H9 (cell line): ENCODE measurements at regions not wholly inside any gene's neighbourhood (a gene's known extent, or its start where the extent isn't known, plus 50 kb on each side); places are given as distances from the start of the nearest gene placed in this dataset.

ENCODE experiments used
- DNase-seq: peaks from one replicate; pipeline ENCODE4 v3.0.0-alpha.2; 2017
- H2AFZ ChIP-seq: one replicate; pipeline ENCODE4 v1.6.1; 2013; ENCODE audit warnings: mild to moderate bottlenecking, low read length, control low read depth, moderate library complexity
- H2AK5ac ChIP-seq: 2 replicates; pipeline ENCODE4 v1.6.1; 2013; ENCODE audit warnings: low read length, control low read depth, mixed read lengths; ENCODE audit not compliant: insufficient read length
- H2BK120ac ChIP-seq: one replicate; pipeline ENCODE4 v1.6.1; 2013; ENCODE audit warnings: low read depth, mild to moderate bottlenecking, low read length, control low read depth, inconsistent platforms; ENCODE audit not compliant: poor library complexity, severe bottlenecking
- H2BK12ac ChIP-seq: 2 replicates; pipeline ENCODE4 v1.6.1; 2013; ENCODE audit warnings: low read length, control low read depth, mixed read lengths, low read depth; ENCODE audit not compliant: insufficient read length
- H2BK15ac ChIP-seq: 2 replicates; pipeline ENCODE4 v1.6.1; 2013; ENCODE audit warnings: low read depth, low read length, control low read depth
- H2BK20ac ChIP-seq: one replicate; pipeline ENCODE4 v1.6.1; 2013; ENCODE audit warnings: low read depth, mild to moderate bottlenecking, low read length, control low read depth, inconsistent platforms; ENCODE audit not compliant: poor library complexity, severe bottlenecking
- H2BK5ac ChIP-seq: 2 replicates; pipeline ENCODE4 v1.6.1; 2013; ENCODE audit warnings: low read length, control low read depth, mixed read lengths; ENCODE audit not compliant: insufficient read length
- H3K14ac ChIP-seq: 2 replicates; pipeline ENCODE4 v1.6.1; 2013; ENCODE audit warnings: low read length, control low read depth; ENCODE audit not compliant: insufficient read depth
- H3K18ac ChIP-seq: 2 replicates; pipeline ENCODE4 v1.6.1; 2013; ENCODE audit warnings: low read depth, mild to moderate bottlenecking, mixed read lengths, low read length, control low read depth; ENCODE audit not compliant: insufficient read length
- H3K23ac ChIP-seq: 2 replicates; pipeline ENCODE4 v1.6.1; 2013; ENCODE audit warnings: low read length, control low read depth, mixed read lengths, low read depth; ENCODE audit not compliant: insufficient read length
- H3K23me2 ChIP-seq: 2 replicates; pipeline ENCODE4 v1.6.1; 2013; ENCODE audit warnings: low read depth, mild to moderate bottlenecking, mixed read lengths, low read length, control low read depth; ENCODE audit not compliant: insufficient read length, poor library complexity, severe bottlenecking
- H3K27ac ChIP-seq: 2 replicates; pipeline ENCODE4 v1.5.1; 2013; ENCODE audit warnings: low read length, control low read depth, mixed read lengths, low read depth; ENCODE audit not compliant: insufficient read length
- H3K27me3 ChIP-seq: 2 replicates; pipeline ENCODE4 v1.6.1; 2013; ENCODE audit warnings: low read length, control low read depth, inconsistent platforms; ENCODE audit not compliant: insufficient read depth
- H3K4ac ChIP-seq: 2 replicates; pipeline ENCODE4 v1.6.1; 2013; ENCODE audit warnings: low read depth, mild to moderate bottlenecking, control low read depth, inconsistent platforms, low read length, moderate library complexity
- H3K4me1 ChIP-seq: 2 replicates; pipeline ENCODE4 v1.6.1; 2013; ENCODE audit warnings: low read length, control low read depth, inconsistent platforms; ENCODE audit not compliant: insufficient read depth
- H3K4me2 ChIP-seq: 2 replicates; pipeline ENCODE4 v1.6.1; 2013; ENCODE audit warnings: low read length, control low read depth, mixed read lengths; ENCODE audit not compliant: insufficient read length, insufficient read depth
- H3K56ac ChIP-seq: 2 replicates; pipeline ENCODE4 v1.6.1; 2013; ENCODE audit warnings: low read depth, mild to moderate bottlenecking, mixed read lengths, low read length, control low read depth; ENCODE audit not compliant: insufficient read length
- H3K79me1 ChIP-seq: 2 replicates; pipeline ENCODE4 v1.6.1; 2013; ENCODE audit warnings: low read depth, mild to moderate bottlenecking, moderate library complexity, low read length, control low read depth, inconsistent platforms; ENCODE audit not compliant: insufficient read depth, poor library complexity, severe bottlenecking
- H3K79me2 ChIP-seq: 2 replicates; pipeline ENCODE4 v1.6.1; 2013; ENCODE audit warnings: low read length, control low read depth, inconsistent platforms; ENCODE audit not compliant: insufficient read depth
- H3K9ac ChIP-seq: 2 replicates; pipeline ENCODE4 v1.6.1; 2013; ENCODE audit warnings: low read length, control low read depth, mixed read lengths; ENCODE audit not compliant: insufficient read length; ENCODE audit errors: extremely low read depth
- H3K9me3 ChIP-seq: one replicate; pipeline ENCODE4 v1.6.1; 2013; ENCODE audit warnings: low read depth, low read length, inconsistent platforms; ENCODE audit not compliant: control insufficient read depth
- H3T11ph ChIP-seq: one replicate; pipeline ENCODE4 v1.6.1; 2013; ENCODE audit warnings: mild to moderate bottlenecking, low read length, control low read depth, inconsistent platforms
- H4K20me1 ChIP-seq: one replicate; pipeline ENCODE4 v1.6.1; 2013; ENCODE audit not compliant: control insufficient read depth, insufficient read length, insufficient read depth
- H4K5ac ChIP-seq: 2 replicates; pipeline ENCODE4 v1.6.1; 2013; ENCODE audit warnings: low read depth, mild to moderate bottlenecking, mixed read lengths, low read length, control low read depth; ENCODE audit not compliant: insufficient read length
- H4K8ac ChIP-seq: replicated peaks from 2 replicates; pipeline ENCODE4 v1.6.1; 2013; ENCODE audit warnings: low read length, control low read depth, mixed read lengths, low read depth; ENCODE audit not compliant: insufficient read length
- H4K91ac ChIP-seq: 2 replicates; pipeline ENCODE4 v1.6.1; 2013; ENCODE audit warnings: low read depth, mild to moderate bottlenecking, moderate library complexity, mixed read lengths, low read length, control low read depth; ENCODE audit not compliant: insufficient read length
- H3K27ac Mint-ChIP-seq, 3 experiments: 2 replicates in 2 of 3; 3 replicates in 1 of 3; pipeline ENCODE4 v1.8.0; 2020 to 2021; ENCODE audit warnings: mixed read lengths in 3 of 3, mild to moderate bottlenecking in 1 of 3, moderate library complexity in 1 of 3
- H3K27me3 Mint-ChIP-seq: 2 replicates; pipeline ENCODE4 v1.8.0; 2021; ENCODE audit warnings: low read depth, mild to moderate bottlenecking, moderate library complexity, mixed read lengths
- H3K36me3 Mint-ChIP-seq, 3 experiments: 2 replicates in 2 of 3; 3 replicates in 1 of 3; pipeline ENCODE4 v1.8.0; 2020 to 2021; ENCODE audit warnings: low read depth in 3 of 3, mixed read lengths in 3 of 3; ENCODE audit not compliant: insufficient read depth in 1 of 3
- H3K4me1 Mint-ChIP-seq, 2 experiments: 2 replicates each; pipeline ENCODE4 v1.8.0; 2020; ENCODE audit warnings: mixed read lengths in 2 of 2
- H3K4me3 Mint-ChIP-seq, 2 experiments: 2 replicates in 1 of 2; 3 replicates in 1 of 2; pipeline ENCODE4 v1.8.0; 2020 to 2021; ENCODE audit warnings: mild to moderate bottlenecking in 2 of 2, mixed read lengths in 2 of 2, moderate library complexity in 1 of 2
- H3K9me3 Mint-ChIP-seq, 2 experiments: 2 replicates in 1 of 2; 3 replicates in 1 of 2; pipeline ENCODE4 v1.8.0; 2020; ENCODE audit warnings: mild to moderate bottlenecking in 2 of 2, mixed read lengths in 2 of 2, moderate library complexity in 1 of 2
- CTCF ChIP-seq: fragments of 200-600 bp; sonication (generic); conservative IDR thresholded peaks from 3 replicates; pipeline ENCODE4 v1.8.0; 2021; ENCODE audit warnings: antibody characterized with exemption, mild to moderate bottlenecking
- WGBS: extraction: QIAGEN DNeasy Blood & Tissue Kit; methylation state at CpG from one replicate; pipeline ENCODE4 v1.1.7; 2013; ENCODE audit warnings: missing lambda C conversion rate, low lambda C conversion rate, mixed read lengths; ENCODE audit not compliant: insufficient read length; ENCODE audit errors: extremely low coverage; 5-methylcytosine and 5-hydroxymethylcytosine counted together

- DNase-seq, result no peak
- Histone ChIP-seq H2BK12ac (no peak overlapping the region), H3K4me1 (peaks cover 4% of the 10 kb centered on the region; the same call in 1 of the 2 replicates), H3K4me2 (no peak overlapping the region), H3K23me2 (no peaks in the 10 kb centered on the region), H2BK20ac (no peak overlapping the region), H3K23ac (no peak overlapping the region), H3T11ph (no peak overlapping the region), H4K20me1 (no peaks in the 10 kb centered on the region), H3K9ac (no peak overlapping the region), H2BK15ac (no peak overlapping the region), H2AFZ (no peak overlapping the region), H3K4ac (no peak overlapping the region), H4K91ac (no peak overlapping the region), H3K79me1 (no peaks in the 10 kb centered on the region), H2BK120ac (no peak overlapping the region), H4K8ac (no peak overlapping the region), H3K79me2 (no peaks in the 10 kb centered on the region), H3K56ac (no peak overlapping the region), H3K27me3 (no peaks in the 10 kb centered on the region), H3K9me3 (no peaks in the 10 kb centered on the region), H2AK5ac (no peak overlapping the region), H4K5ac (no peak overlapping the region), H2BK5ac (no peak overlapping the region), H3K18ac (no peak overlapping the region), H3K27ac (no peak overlapping the region), H3K14ac (no peak overlapping the region)
- WGBS, result no CpG with 5 or more reads among the region's 14 CpGs
- Mint-ChIP-seq H3K36me3 (no peaks in the 10 kb centered on the region; a peak in 1 of 7 replicates), H3K4me1 (peaks cover 9 to 11% of the 10 kb centered on the region in 2 experiments), H3K27ac (0 out of 7 replicates have a peak overlapping the region, but pooled peaks of 1 of the 3 experiments have one; percentile 54), H3K9me3 (no peaks in the 10 kb centered on the region; a peak in 1 of 5 replicates), H3K27me3 (no peaks in the 10 kb centered on the region; the same call in 1 of the 2 replicates), H3K4me3 (no peak overlapping the region)
- TF ChIP-seq CTCF, result no peak
These were observed 387.6 kb downstream of the DCDC2C start for GRCh38 chr2:4090668-4091630.
